Tibial nerve (tissue), 4 donors: ENCODE measurements at regions not wholly inside any gene's neighbourhood (a gene's known extent, or its start where the extent isn't known, plus 50 kb on each side); places are given as distances from the start of the nearest gene placed in this dataset.
A peak's percentile ranks its signal among the peaks of the same experiment; 100 is the strongest.

Experiments used
- DNase-seq, 2 donors: peaks; one replicate each; pipeline ENCODE4 v3.0.0-alpha.2; 2019; ENCODE audit warnings: low spot score in 2 of 2
- H3K27ac ChIP-seq, 4 donors: fragments of 200-600 bp; sonication (generic) in 3 of 4; one replicate each; pipeline ENCODE4 v1.5.1; 2017 to 2019; ENCODE audit warnings: mild to moderate bottlenecking in 1 of 4
- H3K27me3 ChIP-seq, 2 donors: fragments of 200-600 bp; sonication (generic) in 1 of 2; one replicate each; pipeline versions ENCODE4 v1.5.1 to v1.6.0; 2017 to 2019
- H3K36me3 ChIP-seq, 3 donors: fragments of 200-600 bp; sonication (generic); one replicate each; pipeline ENCODE4 v1.5.1; 2018 to 2019
- H3K4me1 ChIP-seq, 4 donors: fragments of 200-600 bp; sonication (generic) in 3 of 4; one replicate each; pipeline ENCODE4 v1.5.1; 2017 to 2019
- H3K4me3 ChIP-seq, 4 donors: fragments of 200-600 bp; sonication (generic) in 3 of 4; one replicate each; pipeline ENCODE4 v1.5.1; 2017 to 2019; ENCODE audit warnings: mild to moderate bottlenecking in 1 of 4, moderate library complexity in 1 of 4
- H3K9me3 ChIP-seq, 4 donors: fragments of 200-600 bp; sonication (generic) in 3 of 4; one replicate each; pipeline ENCODE4 v1.5.1; 2017 to 2019
- EP300 ChIP-seq, 2 donors: sonication (generic); formaldehyde crosslinking; IDR thresholded peaks; one replicate each; pipeline ENCODE4 v1.6.1; 2017; ENCODE audit warnings: antibody characterized with exemption in 2 of 2, mild to moderate bottlenecking in 1 of 2
- POLR2A ChIP-seq, 2 donors: fragments of 450-650 bp; IDR thresholded peaks; one replicate each; pipeline ENCODE4 v1.6.1; 2017; ENCODE audit warnings: antibody characterized with exemption in 2 of 2, mild to moderate bottlenecking in 2 of 2, moderate library complexity in 2 of 2
- WGBS, 2 donors: methylation state at CpG; one replicate each; pipeline ENCODE4 v1.1.5; 2018; 5-methylcytosine and 5-hydroxymethylcytosine counted together
- TF ChIP-seq, protein P1 (sequence below), 5 experiments: fragments of 200-600 bp in 3 of 5; fragments of 450-650 bp in 2 of 5; sonication (generic) in 3 of 5; IDR thresholded peaks; one replicate each; pipeline ENCODE4 v1.5.1; 2016 to 2019; ENCODE audit warnings: antibody characterized with exemption in 5 of 5, mild to moderate bottlenecking in 3 of 5, moderate library complexity in 2 of 5

- no peak for DNase-seq
- Histone ChIP-seq H3K36me3 (no peaks in the 10 kb centered on the region), H3K27ac (no peak overlapping the region), H3K4me1 (no peaks in the 10 kb centered on the region), H3K9me3 (no peaks in the 10 kb centered on the region), H3K27me3 (no peaks in the 10 kb centered on the region), H3K4me3 (no peak overlapping the region)
- TF ChIP-seq EP300 (IDR thresholded peaks at IDR 0.05), result no peak
- TF ChIP-seq, protein P1, sequence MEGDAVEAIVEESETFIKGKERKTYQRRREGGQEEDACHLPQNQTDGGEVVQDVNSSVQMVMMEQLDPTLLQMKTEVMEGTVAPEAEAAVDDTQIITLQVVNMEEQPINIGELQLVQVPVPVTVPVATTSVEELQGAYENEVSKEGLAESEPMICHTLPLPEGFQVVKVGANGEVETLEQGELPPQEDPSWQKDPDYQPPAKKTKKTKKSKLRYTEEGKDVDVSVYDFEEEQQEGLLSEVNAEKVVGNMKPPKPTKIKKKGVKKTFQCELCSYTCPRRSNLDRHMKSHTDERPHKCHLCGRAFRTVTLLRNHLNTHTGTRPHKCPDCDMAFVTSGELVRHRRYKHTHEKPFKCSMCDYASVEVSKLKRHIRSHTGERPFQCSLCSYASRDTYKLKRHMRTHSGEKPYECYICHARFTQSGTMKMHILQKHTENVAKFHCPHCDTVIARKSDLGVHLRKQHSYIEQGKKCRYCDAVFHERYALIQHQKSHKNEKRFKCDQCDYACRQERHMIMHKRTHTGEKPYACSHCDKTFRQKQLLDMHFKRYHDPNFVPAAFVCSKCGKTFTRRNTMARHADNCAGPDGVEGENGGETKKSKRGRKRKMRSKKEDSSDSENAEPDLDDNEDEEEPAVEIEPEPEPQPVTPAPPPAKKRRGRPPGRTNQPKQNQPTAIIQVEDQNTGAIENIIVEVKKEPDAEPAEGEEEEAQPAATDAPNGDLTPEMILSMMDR (IDR thresholded peaks at IDR 0.05), result no peak
- TF ChIP-seq POLR2A (IDR thresholded peaks at IDR 0.05), result no peak
- WGBS, 2 donors, result 34 to 46% methylated on average over 1 of the region's 1 CpG
Observed at GRCh38 chr3:167958141-167958540, 137.6 kb downstream of the GOLIM4 start.

DNA sequence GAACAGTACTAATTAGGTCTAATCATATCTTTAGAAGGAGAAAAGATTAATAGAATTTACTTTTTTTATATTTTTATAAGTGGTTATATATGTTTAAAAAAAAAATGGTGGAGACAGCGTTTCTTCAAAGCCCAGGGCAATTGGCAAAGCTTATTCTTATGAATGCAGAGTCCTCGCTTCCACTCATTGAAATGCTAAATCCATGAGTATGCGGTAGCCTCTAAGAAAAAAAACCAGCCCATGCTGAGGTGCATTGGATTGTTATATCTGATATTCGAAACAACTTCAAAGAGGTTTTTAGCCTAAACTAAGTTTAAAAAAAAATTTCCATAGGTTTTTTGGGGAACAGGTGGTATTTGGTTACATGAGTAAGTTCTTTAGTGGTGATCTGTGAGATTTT is 142.8 kb downstream of the GOLIM4 start:
- H3K4me3 ChIP-seq, result no peak overlapping the region
- no peaks in the 10 kb centered on the region for H3K36me3 ChIP-seq
- no peak for DNase-seq
- H3K27me3 ChIP-seq, result no peaks in the 10 kb centered on the region
- WGBS, 2 donors, result 68 to 69% methylated on average over 4 of the region's 4 CpGs
- no peaks in the 10 kb centered on the region for H3K9me3 ChIP-seq
- H3K4me1 ChIP-seq, result no peaks in the 10 kb centered on the region
- TF ChIP-seq, protein P1 (IDR thresholded peaks at IDR 0.05), result no peak
- H3K27ac ChIP-seq, result no peak overlapping the region

GRCh38 chr3:167950212-167950611 is 145.5 kb downstream of the GOLIM4 start:
- Histone ChIP-seq H3K9me3 (no peaks in the 10 kb centered on the region), H3K27ac (no peak overlapping the region), H3K4me3 (no peak overlapping the region), H3K36me3 (no peaks in the 10 kb centered on the region), H3K27me3 (no peaks in the 10 kb centered on the region), H3K4me1 (no peaks in the 10 kb centered on the region)
- 88 to 92% methylated on average over 5 of the region's 5 CpGs for WGBS, 2 donors
- TF ChIP-seq EP300 (IDR thresholded peaks at IDR 0.05) (no peak), POLR2A (IDR thresholded peaks at IDR 0.05) (no peak)
- TF ChIP-seq, protein P1 (IDR thresholded peaks at IDR 0.05), result no peak
- no peak for DNase-seq

GRCh38 chr3:167941234-167941995 is 154.3 kb downstream of the GOLIM4 start:
- Histone ChIP-seq H3K4me1 (peaks cover 0 to 11% (median 0%) of the 10 kb centered on the region in 4 donors), H3K4me3 (no peak overlapping the region), H3K36me3 (no peaks in the 10 kb centered on the region), H3K27ac (peak overlapping the region in 1 of 4 donors; percentile 61), H3K27me3 (no peaks in the 10 kb centered on the region), H3K9me3 (no peaks in the 10 kb centered on the region)
- peak; percentile 15 to 62 for DNase-seq
- WGBS, 2 donors, result 42 to 52% methylated on average over 7 of the region's 7 CpGs
- TF ChIP-seq POLR2A (IDR thresholded peaks at IDR 0.05) (no peak), EP300 (IDR thresholded peaks at IDR 0.05) (peak; percentile 53 to 85)

DNA sequence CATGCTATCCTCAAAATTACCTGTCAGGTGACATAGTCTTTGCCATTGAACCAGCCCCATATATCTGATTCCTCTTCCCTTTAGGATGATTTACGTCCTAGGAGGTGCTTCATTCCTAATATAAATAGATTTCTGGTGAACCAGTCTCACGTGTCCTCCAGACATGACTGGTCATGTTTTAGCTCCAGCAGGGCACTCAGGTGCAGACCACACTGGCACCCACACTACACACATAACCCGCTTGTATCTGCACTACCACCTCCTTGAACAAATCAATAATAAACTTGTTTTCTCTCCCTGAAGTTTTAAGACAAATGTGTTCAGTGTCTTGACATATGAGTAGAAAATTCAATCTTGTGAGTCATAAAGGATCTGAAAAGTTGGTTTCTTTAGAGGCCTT is 155.5 kb downstream of the GOLIM4 start:
- no peak for DNase-seq
- Histone ChIP-seq H3K27me3 (no peaks in the 10 kb centered on the region), H3K9me3 (no peaks in the 10 kb centered on the region), H3K4me3 (no peak overlapping the region), H3K36me3 (no peaks in the 10 kb centered on the region), H3K27ac (no peak overlapping the region), H3K4me1 (peaks cover 0 to 11% (median 0%) of the 10 kb centered on the region in 4 donors)
- 83 to 87% methylated on average over 3 of the region's 3 CpGs for WGBS, 2 donors
- TF ChIP-seq, protein P1 (IDR thresholded peaks at IDR 0.05), result no peak
- TF ChIP-seq POLR2A (IDR thresholded peaks at IDR 0.05) (no peak), EP300 (IDR thresholded peaks at IDR 0.05) (no peak)
